GM12891 (cell line): ENCODE measurements at regions not wholly inside any gene's neighbourhood (a gene's known extent, or its start where the extent isn't known, plus 50 kb on each side); places are given as distances from the start of the nearest gene placed in this dataset.

ENCODE experiments used
- SPI1 ChIP-seq: IDR thresholded peaks from 2 replicates; pipeline ENCODE4 v1.6.1; 2011; ENCODE audit warnings: low read depth, low read length, control low read depth
- TAF1 ChIP-seq: IDR thresholded peaks from 2 replicates; pipeline ENCODE4 v1.6.1; 2011; ENCODE audit warnings: low read depth, low read length, control low read depth

- no peak for TF ChIP-seq SPI1
- TF ChIP-seq TAF1, result no peak
Measured at GRCh38 chr3:55164191-55164590, 236.3 kb upstream of the LRTM1 start.
